VCaP (cell line): ENCODE measurements at regions not wholly inside any gene's neighbourhood (a gene's known extent, or its start where the extent isn't known, plus 50 kb on each side); places are given as distances from the start of the nearest gene placed in this dataset.

Experiments
- H3K27ac ChIP-seq: fragments of 450-650 bp; 2 replicates; pipeline ENCODE4 v1.5.1; 2017
- TF ChIP-seq, protein P1 (sequence below): fragments of 450-650 bp; conservative IDR thresholded peaks from 2 replicates; pipeline ENCODE4 v1.5.1; 2017; ENCODE audit warnings: mild to moderate bottlenecking, moderate library complexity

DNA sequence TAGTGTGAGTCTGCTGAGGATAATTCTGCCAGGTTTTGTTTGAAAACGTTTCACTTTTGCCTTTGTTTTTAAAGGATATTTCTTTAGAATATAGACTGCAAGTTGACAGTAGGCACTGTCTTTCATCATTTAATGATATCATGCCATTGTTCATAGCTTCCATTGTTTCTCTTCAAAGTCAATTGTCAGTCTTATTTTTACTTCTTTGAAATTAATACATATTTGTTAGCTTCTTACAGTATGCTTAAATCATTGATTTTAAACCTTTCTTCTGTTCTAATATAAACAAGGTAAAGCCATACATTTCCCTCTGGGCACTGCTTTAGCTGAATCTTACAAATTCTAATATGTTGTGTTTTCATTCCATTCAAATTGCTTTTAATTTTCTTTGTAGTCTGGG, 62.3 kb upstream of the PARVA start:
- TF ChIP-seq, protein P1, sequence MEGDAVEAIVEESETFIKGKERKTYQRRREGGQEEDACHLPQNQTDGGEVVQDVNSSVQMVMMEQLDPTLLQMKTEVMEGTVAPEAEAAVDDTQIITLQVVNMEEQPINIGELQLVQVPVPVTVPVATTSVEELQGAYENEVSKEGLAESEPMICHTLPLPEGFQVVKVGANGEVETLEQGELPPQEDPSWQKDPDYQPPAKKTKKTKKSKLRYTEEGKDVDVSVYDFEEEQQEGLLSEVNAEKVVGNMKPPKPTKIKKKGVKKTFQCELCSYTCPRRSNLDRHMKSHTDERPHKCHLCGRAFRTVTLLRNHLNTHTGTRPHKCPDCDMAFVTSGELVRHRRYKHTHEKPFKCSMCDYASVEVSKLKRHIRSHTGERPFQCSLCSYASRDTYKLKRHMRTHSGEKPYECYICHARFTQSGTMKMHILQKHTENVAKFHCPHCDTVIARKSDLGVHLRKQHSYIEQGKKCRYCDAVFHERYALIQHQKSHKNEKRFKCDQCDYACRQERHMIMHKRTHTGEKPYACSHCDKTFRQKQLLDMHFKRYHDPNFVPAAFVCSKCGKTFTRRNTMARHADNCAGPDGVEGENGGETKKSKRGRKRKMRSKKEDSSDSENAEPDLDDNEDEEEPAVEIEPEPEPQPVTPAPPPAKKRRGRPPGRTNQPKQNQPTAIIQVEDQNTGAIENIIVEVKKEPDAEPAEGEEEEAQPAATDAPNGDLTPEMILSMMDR = no peak
- H3K27ac ChIP-seq = no peak overlapping the region

DNA sequence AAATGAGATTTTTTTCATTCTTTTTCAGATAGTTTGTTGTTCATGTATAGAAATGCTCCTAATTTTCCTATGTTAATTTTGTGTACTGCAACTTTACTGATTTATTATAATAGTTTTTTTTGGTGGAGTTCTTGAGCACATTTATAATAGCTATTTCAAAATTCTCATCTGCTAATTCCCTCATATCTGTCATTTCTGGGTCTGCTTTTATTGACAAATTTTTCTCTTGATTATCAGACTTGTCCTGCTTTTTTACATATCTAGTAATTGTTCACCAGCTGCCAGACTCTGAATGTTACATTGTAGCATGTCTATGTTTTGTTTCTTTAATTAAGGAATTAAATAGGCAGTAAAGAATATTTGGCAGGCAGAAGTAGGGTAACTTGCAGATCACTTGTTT, 60.9 kb upstream of the PARVA start:
- TF ChIP-seq, protein P1 = no peak
- H3K27ac ChIP-seq = no peak overlapping the region

DNA sequence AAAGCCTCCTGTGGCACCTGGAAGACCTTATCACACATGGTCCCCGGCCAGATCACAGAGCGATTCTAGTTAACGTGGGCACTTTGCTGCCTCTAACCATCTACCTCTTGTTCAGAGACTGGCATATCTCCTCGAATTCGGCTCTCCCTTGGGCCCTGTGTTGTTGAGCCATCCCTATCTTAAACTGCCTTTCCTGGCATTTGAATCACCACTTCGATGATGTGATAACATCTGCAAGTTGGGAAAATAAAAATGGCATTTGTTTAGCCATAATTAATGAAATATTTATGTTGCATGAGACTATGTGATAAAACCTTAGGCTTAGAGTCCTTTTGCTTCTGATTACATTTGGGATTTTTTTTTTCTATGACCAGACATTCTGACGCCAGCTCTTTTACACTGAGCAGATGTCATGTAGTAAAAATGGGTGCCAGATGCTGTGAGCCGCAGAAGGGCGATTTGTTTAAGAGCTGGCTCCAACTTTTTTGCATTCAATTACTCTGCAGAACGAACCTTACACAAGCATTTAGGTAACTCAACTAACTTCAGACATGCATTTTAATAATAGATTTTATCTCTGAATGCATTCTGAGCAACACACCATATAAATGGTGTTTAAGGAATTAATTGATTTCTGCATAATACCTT, 58.5 kb upstream of the PARVA start:
- TF ChIP-seq, protein P1 = no peak
- peak overlapping the region; percentile 62 for H3K27ac ChIP-seq

DNA sequence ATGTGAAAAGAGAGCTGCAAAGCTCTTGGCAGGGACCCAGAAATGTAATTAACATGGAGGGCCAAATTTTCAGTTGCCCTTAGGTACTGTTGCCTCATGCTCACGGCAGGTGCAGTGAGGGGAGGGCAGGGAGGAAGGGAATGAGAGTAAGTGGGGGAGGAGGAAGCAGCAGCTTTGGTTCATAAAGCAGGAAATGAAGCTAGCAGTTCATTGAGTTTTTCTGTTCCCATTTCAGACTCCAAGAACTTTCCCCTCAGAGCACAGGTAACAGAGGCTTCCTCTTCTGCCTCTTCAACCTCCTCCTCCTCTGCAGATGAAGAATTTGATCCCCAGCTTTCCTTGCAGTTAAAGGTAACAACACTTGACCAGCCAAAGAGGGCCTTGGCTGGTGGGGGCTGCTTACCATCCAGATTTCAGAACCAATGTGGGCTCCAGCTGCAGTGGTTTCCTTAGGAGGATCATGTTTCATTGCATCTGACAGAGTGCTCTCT, 57.9 kb upstream of the PARVA start:
- peak overlapping the region; percentile 62 for H3K27ac ChIP-seq
- TF ChIP-seq, protein P1 = no peak

DNA sequence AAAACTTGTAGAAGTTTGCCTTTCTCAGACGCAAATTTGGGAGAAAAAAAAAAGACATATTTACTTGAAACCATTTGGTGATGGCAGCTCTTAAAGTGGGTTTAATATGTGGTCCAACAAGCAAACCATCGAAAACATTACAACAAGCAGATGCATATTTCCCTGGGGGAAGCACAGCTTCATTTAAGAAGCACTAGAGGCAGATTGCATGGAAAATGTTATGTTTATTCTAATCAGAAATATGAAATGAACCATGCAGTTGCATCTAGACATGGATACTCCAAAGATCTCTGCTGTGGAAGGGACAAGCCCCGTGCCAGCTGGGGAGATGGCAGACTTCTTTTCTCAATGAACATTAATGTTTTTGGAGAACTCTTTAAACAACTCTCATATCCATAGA, 57.4 kb upstream of the PARVA start:
- TF ChIP-seq, protein P1 = no peak
- peak overlapping the region; percentile 62 for H3K27ac ChIP-seq

DNA sequence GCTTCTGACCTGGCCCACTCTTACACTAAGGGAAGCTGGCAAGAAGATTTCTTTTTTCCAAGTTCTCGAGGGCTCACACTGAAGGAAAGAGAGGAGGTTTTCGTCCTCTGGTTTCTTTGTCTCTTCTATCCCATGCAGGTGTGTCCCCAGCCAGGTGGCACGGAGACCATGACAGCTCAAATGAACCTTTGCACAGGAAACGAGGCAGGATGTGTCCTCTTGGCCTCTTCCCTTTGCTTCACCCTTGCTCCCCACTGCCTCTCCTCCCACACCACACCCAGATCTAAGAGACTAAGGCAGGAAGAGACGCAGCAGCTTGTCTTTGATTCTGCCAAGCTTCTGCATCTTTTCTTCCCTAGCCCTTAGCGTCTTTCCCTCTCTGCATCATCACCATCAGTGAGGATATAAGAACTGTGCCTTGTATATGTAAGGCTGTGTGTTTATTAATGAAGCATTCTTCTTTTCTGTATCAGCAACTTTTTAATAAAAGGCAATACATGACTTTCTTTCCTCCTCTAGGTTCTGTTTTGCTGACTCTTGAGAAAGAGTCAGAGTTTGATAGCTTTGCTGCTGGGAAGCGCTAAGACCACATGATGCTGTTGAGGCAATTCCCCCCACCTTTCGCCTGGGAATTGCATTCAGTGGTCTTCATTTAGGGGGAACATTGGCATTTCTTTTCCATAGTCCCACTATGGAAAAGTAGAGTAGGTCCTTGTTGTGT, 56.0 kb upstream of the PARVA start:
- H3K27ac ChIP-seq = peak overlapping the region; percentile 62; the same call in 1 of the 2 replicates
- TF ChIP-seq, protein P1 = no peak

DNA sequence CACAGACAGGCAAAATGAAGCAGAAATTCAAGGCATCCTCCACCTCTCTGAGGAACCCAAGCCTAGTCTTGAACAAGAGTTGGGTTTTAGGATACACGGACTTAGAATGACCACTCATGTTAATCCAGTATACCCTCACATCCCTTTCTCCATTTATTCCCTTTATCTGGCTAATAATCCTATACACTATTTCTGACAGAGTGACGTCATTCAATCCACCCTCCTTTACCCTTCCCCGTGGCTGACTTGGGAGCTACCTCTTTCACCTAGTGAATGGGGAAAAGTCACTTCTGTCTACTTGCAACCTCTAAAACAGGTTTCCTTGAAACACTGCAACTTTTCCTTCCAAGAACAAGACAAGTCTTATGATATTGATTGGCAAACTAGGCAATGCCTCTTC, 52.8 kb upstream of the PARVA start:
- H3K27ac ChIP-seq = no peak overlapping the region
- TF ChIP-seq, protein P1 = no peak
